GM18511 (cell line): ENCODE measurements at regions not wholly inside any gene's neighbourhood (a gene's known extent, or its start where the extent isn't known, plus 50 kb on each side); places are given as distances from the start of the nearest gene placed in this dataset.

Experiments
- ATAC-seq: cut with Tn5 transposase; IDR thresholded peaks from one replicate; pipeline ENCODE4 v1.9.1; 2021; ENCODE audit warnings: mild to moderate bottlenecking, moderate library complexity; ENCODE audit not compliant: unreplicated experiment

DNA sequence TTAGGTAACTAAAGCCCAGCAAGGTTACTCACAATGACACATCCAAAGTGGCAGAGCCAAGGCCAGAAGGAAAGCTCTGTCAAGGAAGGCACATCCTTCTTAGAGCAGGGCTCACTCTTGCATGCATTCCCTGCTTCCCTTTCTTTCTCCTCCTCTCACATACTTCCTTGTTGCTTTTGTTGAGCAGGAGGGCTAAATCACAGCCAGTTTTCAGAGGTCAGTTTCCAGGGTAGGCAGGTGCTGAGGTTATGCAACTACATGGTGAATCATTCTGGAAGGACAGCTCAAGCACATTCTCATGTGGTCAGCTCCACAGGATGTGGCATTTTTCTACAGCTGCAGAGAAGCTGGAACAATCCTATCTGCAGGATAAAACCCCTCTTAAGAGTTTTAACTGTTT lies 275.6 kb downstream of the ZNF621 start:
- ATAC-seq = no peak

GRCh38 chr3:40801284-40801741 lies 276.6 kb downstream of the ZNF621 start:
- no peak for ATAC-seq

DNA sequence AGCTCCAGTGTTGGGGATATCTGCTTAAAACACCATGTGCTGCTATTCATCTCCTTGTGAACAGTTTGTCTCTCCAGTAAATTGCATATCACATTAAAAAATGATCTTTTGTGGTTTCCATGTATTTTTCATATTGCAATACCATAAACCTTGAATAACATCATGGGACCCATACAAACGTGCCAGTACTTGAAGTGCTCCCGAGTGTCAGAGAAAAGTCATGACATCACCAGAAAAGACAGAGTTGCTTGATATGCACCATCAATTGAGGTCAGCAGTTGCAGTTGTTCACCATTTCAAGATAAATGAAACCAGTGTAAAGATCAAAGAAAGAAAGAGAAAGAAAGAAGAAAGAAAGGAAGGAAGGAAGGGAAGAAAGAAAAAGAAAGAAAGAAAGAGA lies 278.6 kb downstream of the ZNF621 start:
- no peak for ATAC-seq

DNA sequence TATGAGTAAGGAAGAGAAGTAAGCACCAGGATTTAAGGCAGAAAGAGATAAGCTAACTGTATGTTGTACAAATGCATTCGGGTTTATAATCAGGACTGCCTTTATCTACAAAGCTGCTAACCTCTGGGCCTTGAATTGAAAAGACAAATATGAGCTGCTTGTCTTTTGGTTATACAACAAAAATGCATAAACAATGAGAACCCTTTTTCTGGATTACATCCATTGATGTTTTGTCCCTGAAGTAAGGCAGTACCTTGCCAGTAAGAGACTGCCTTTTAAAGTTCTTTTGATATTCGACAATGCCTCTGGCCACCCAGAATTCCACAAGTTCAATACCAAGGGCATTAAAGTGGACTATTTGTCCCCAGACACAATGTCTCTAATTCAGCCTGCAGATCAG lies 280.7 kb downstream of the ZNF621 start:
- no peak for ATAC-seq

- ATAC-seq = no peak
These were observed 286.1 kb downstream of the ZNF621 start for GRCh38 chr3:40810813-40811212.

DNA sequence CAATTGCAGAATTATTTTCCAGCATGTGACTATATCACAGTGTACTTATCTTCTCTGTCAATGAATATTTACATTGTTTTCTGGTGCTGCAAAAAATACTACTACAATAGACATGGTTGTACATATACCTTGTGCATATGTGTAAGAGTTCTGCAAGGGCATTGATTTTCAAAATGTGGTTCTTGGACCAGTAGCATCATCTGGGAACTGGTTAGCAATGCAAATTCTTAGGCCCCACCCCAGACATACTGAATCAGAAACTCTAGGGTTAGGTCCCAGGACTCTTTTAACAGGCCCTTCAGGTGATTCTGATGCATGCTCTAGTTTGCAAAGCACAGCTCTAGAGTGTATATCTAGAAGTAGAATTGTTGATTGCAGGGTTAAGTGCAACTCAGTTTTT lies 292.3 kb downstream of the ZNF621 start:
- ATAC-seq = no peak

DNA sequence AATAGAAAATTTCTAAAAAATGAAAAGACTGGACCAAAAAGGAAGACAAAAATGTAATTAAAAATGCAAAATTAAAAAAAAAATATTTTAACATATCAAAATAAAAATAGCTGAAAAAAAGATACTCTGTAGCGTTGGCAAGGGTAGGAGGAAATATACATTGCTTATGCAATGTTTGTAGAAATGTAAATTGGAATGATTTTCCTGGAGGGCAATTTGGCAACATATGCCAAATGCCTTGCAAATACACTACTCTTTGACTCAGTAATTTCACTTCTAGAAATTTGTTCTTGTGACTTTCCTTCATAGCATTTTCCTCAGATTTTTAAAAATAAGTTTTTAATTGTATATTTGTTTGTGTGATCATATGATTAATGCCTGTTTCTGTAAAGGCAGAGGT lies 296.6 kb downstream of the ZNF621 start:
- no peak for ATAC-seq

GRCh38 chr3:40827226-40827625 lies 302.5 kb downstream of the ZNF621 start:
- no peak for ATAC-seq

GRCh38 chr3:40827942-40828688 lies 303.4 kb downstream of the ZNF621 start:
- no peak for ATAC-seq

GRCh38 chr3:40828741-40829415 lies 304.1 kb downstream of the ZNF621 start:
- ATAC-seq = no peak

GRCh38 chr3:40829876-40830275 lies 305.1 kb downstream of the ZNF621 start:
- no peak for ATAC-seq

- no peak for ATAC-seq
These were observed 312.5 kb downstream of the ZNF621 start for GRCh38 chr3:40837300-40837699.

DNA sequence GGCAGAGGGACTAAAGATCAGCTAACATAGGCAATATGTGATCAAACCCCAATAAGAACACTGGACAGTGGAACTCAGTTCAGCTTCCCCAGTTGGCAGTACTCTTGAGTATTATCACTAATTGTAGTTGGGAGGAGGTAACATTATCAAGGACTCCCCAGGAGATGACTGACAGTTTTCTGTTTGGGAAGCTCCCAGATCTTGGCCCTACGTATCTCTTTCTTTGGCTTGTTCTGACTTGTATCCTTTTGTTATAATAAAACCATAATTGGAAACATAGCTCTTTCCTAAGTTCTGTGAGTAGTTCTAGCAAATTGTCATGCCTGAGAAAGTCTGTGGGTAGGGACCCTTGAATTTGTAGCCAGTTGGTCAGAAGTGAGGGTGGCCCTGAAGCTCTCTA lies 316.4 kb downstream of the ZNF621 start:
- no peak for ATAC-seq

GRCh38 chr3:40841570-40842109 lies 316.9 kb downstream of the ZNF621 start:
- ATAC-seq = no peak

DNA sequence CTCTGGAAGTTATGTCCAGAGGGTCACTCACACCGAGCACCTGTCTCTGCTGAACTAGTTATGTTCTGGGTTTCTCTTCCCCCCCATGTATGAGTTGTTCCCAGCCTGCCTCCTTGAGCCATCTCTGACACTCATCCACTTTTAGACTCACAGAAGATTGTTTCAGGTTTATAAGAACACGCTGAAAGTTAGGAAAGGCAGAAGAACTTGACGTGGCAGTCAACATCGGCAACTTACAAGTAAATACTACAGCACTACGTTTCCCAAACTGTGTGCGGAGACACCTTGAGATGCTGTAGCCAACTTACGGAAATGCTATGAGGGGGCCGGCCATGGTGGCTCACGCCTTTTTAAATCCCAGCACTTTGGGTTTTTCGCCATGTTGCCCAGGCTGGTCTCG lies 318.0 kb downstream of the ZNF621 start:
- no peak for ATAC-seq

- no peak for ATAC-seq
These were observed 318.5 kb downstream of the ZNF621 start for GRCh38 chr3:40843208-40843624.

- no peak for ATAC-seq
These were observed 319.2 kb downstream of the ZNF621 start for GRCh38 chr3:40843851-40844548.

- no peak for ATAC-seq
These were observed 320.1 kb downstream of the ZNF621 start for GRCh38 chr3:40844896-40845295.

DNA sequence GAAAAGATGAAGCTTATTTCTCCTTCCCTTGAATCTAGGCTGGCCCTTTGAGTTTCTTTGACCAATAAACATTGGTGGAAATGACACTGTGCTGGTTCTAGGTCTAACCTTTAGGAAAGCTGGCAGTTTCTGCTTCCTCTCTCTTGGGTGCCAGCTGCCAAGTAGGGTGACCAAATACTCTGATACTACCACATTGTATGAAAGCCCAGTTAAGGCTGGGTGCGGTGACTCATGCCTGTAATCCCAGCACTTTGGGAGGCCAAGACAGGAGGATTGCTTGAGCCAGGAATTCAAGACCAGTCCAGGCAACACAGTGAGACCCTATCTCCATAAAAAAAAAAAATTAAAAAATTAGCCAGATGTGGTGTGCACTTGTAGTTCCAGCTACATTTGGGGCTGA lies 320.7 kb downstream of the ZNF621 start:
- no peak for ATAC-seq

DNA sequence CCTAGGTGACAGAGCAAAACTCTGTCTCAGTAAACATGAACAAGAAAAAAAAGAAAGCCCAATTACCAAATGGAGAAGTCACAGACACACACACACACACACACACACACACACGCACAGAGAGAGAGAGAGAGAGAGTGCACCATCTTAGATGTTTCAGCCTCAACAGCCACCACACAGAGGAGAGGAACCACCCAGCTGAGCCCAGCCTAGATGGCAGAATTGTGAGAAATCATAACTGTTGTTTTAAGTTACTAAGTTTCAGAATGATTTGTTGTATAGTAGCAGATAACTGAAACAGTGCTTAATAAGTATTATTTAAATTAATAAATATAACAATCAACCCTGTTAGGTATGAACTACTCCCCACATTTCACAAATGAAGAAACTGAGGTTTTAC lies 321.2 kb downstream of the ZNF621 start:
- no peak for ATAC-seq

DNA sequence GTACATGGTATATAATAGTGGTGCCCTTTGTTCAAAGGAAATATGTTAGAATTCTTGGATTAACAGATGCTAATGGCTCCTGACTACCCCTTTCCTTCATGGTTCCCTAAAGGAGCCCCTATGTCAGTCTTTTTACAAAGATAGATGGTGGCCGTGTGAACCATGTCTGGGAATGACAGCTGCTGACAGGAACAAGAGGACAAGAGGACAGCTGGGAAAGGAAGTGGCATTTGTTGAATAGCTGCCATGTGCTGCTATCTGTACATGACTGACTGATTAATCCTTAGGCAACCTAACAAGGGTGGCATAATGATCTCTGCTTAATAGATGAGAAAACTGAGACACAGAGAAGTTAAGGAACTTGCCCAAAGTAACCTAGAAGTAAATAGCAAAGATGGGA lies 321.7 kb downstream of the ZNF621 start:
- ATAC-seq = no peak

- ATAC-seq = no peak
These were observed 322.8 kb downstream of the ZNF621 start for GRCh38 chr3:40847551-40847992.
